K562 (cell line): ENCODE measurements at regions not wholly inside any gene's neighbourhood (a gene's known extent, or its start where the extent isn't known, plus 50 kb on each side); places are given as distances from the start of the nearest gene placed in this dataset.

ENCODE experiments used
- ATAC-seq: fragments of 200-7000 bp; cut with Tn5 transposase; 3 replicates; pipeline ENCODE4 v1.9.1; 2020; ENCODE audit warnings: moderate library complexity
- BruUV-seq: library from RNA; stranded (reverse); fragments of 400-500 nt; replicated peaks from 2 replicates; lab custom pipeline; 2021; lab: Mats Ljungman, UMichigan
- CTCF ChIA-PET: fragments of 300-600 bp; formaldehyde crosslinking; extraction: SDS; loops from one replicate; lab custom pipeline; 2021; ENCODE audit warnings: low intra/inter-chr PET ratio; lab: Yijun Ruan, JAX
- POLR2A ChIA-PET: fragments of 300-600, 350-650 bp; sonication (Branson Sonifier 250); formaldehyde crosslinking; extraction: SDS; loops from one replicate; lab custom pipeline; 2021; ENCODE audit warnings: antibody characterized with exemption, inconsistent platforms; lab: Yijun Ruan, JAX
- DNase-seq, 4 experiments: peaks; one replicate each; pipeline versions ENCODE4 v3.0.0 to v3.0.0-alpha.2; 2011 to 2018; ENCODE audit warnings: low spot score in 3 of 4, mixed read lengths in 3 of 4; ENCODE audit errors: extremely low read depth in 1 of 4
- FAIRE-seq: peaks from 2 replicates; lab custom pipeline; 2011; peaks lifted over from hg19 to GRCh38; lab: Jason Lieb, UNC
- H2AFZ ChIP-seq: 2 replicates; pipeline ENCODE4 v1.6.0; 2011; ENCODE audit warnings: low read depth, low read length, control low read depth, inconsistent platforms
- H3K27ac ChIP-seq: fragments of 200-600 bp; 3 replicates; pipeline ENCODE4 v1.8.0; 2011; ENCODE audit warnings: low read depth, mild to moderate bottlenecking, control low read depth, inconsistent platforms, low read length, moderate library complexity, mixed read lengths; ENCODE audit errors: extremely low read depth
- H3K27me3 ChIP-seq, 2 experiments: fragments of 300-600 bp in 1 of 2; 2 replicates in 1 of 2; 3 replicates in 1 of 2; pipeline versions ENCODE4 v1.6.0 to v1.8.0; 2011; ENCODE audit warnings: inconsistent platforms in 2 of 2, low read length in 2 of 2, mild to moderate bottlenecking in 1 of 2, mixed read lengths in 1 of 2, moderate library complexity in 1 of 2; ENCODE audit not compliant: control insufficient read depth in 2 of 2, insufficient read depth in 2 of 2
- H3K36me3 ChIP-seq: fragments of 300-600 bp; 3 replicates; pipeline ENCODE4 v1.8.0; 2011; ENCODE audit warnings: mild to moderate bottlenecking, low read length, inconsistent platforms; ENCODE audit not compliant: control insufficient read depth, insufficient read depth
- H3K4me1 ChIP-seq, 2 experiments: fragments of 200-600 bp in 1 of 2; replicated peaks in 1 of 2; 2 replicates in 1 of 2; 3 replicates in 1 of 2; pipeline versions ENCODE4 v1.5.1 to v1.8.0; 2011; ENCODE audit warnings: inconsistent platforms in 2 of 2, low read length in 2 of 2, mild to moderate bottlenecking in 1 of 2, mixed read lengths in 1 of 2, moderate library complexity in 1 of 2; ENCODE audit not compliant: control insufficient read depth in 2 of 2, insufficient read depth in 2 of 2
- H3K4me2 ChIP-seq: 2 replicates; pipeline ENCODE4 v1.6.1; 2011; ENCODE audit warnings: low read length, control low read depth, inconsistent platforms, mixed read lengths; ENCODE audit not compliant: insufficient read depth
- H3K4me3 ChIP-seq: fragments of 200-600 bp; sonication (generic), shearing (Covaris generic); 2 replicates; pipeline ENCODE4 v1.5.1; 2016; ENCODE audit warnings: control low read depth, inconsistent platforms
- H3K79me2 ChIP-seq: fragments of 200-600 bp; 3 replicates; pipeline ENCODE4 v1.8.0; 2011; ENCODE audit warnings: low read length, inconsistent platforms; ENCODE audit not compliant: control insufficient read depth, insufficient read depth
- H3K9ac ChIP-seq, 2 experiments: 2 replicates each; pipeline versions ENCODE4 v1.6.0 to v1.6.1; 2011; ENCODE audit warnings: low read depth in 2 of 2, low read length in 2 of 2, control low read depth in 1 of 2, inconsistent platforms in 1 of 2, mild to moderate bottlenecking in 1 of 2, mixed read lengths in 1 of 2; ENCODE audit not compliant: insufficient read depth in 1 of 2
- H3K9me1 ChIP-seq: one replicate; pipeline ENCODE4 v1.6.0; 2011; ENCODE audit warnings: inconsistent platforms, mild to moderate bottlenecking, low read length, moderate library complexity; ENCODE audit not compliant: control insufficient read depth, insufficient read depth
- H3K9me3 ChIP-seq: replicated peaks from 2 replicates; pipeline ENCODE4 v1.5.1; 2011; ENCODE audit warnings: low read depth, low read length, inconsistent platforms; ENCODE audit not compliant: control insufficient read depth, insufficient read depth
- H4K20me1 ChIP-seq: replicated peaks from 2 replicates; pipeline ENCODE4 v1.6.1; 2011; ENCODE audit warnings: low read length, inconsistent platforms, mixed read lengths; ENCODE audit not compliant: control insufficient read depth, insufficient read depth
- DPF2 ChIP-seq: fragments of 450-650 bp; IDR thresholded peaks from 2 replicates; pipeline ENCODE4 v1.6.1; 2016
- IRF2 ChIP-seq: sonication (generic); formaldehyde crosslinking; IDR thresholded peaks from 2 replicates; pipeline ENCODE4 v1.8.1; 2022; ENCODE audit warnings: mild to moderate bottlenecking, missing genetic modification reagents
- MAFG ChIP-seq: fragments of 450-650 bp; conservative IDR thresholded peaks from 2 replicates; pipeline ENCODE4 v1.6.1; 2016; ENCODE audit warnings: missing genetic modification characterization, missing compliant biosample characterization
- MTF1 ChIP-seq: fragments of 250-450 bp; sonication (Bioruptor Pico); IDR thresholded peaks from 2 replicates; pipeline ENCODE4 v1.9.0; 2021; ENCODE audit warnings: moderate library complexity, mild to moderate bottlenecking, inconsistent platforms, borderline replicate concordance
- RUNX1 ChIP-seq: sonication (generic); IDR thresholded peaks from 2 replicates; pipeline ENCODE4 v1.6.1; 2016; ENCODE audit warnings: antibody characterized with exemption, low read depth
- WGBS: fragments of 100-300 bp; shearing (Covaris generic); methylation state at CpG from one replicate; pipeline ENCODE4 v1.1.6; 2016; ENCODE audit warnings: low coverage, mixed read lengths; ENCODE audit not compliant: insufficient coverage; ENCODE audit errors: missing lambda C conversion rate; 5-methylcytosine and 5-hydroxymethylcytosine counted together
- in situ Hi-C: fragments of 300-500 bp; cut with MboI; formaldehyde crosslinking; loops from 4 replicates; pipeline ENCODE4 v1.15.0; 2018; ENCODE audit warnings: inconsistent platforms, mixed read lengths
- intact Hi-C: fragments of 100-400 bp; cut with micrococcal nuclease; formaldehyde crosslinking; loops from 2 replicates; pipeline ENCODE4 v1.14.2; 2022
- TF ChIP-seq, protein P1 (sequence below): sonication (generic); IDR thresholded peaks from 2 replicates; pipeline ENCODE4 v1.6.1; 2016
- TF ChIP-seq, protein P2 (sequence below): fragments of 250-450 bp; sonication (Bioruptor Pico); IDR thresholded peaks from 2 replicates; pipeline ENCODE4 v1.4.0; 2020; ENCODE audit warnings: mild to moderate bottlenecking

DNA sequence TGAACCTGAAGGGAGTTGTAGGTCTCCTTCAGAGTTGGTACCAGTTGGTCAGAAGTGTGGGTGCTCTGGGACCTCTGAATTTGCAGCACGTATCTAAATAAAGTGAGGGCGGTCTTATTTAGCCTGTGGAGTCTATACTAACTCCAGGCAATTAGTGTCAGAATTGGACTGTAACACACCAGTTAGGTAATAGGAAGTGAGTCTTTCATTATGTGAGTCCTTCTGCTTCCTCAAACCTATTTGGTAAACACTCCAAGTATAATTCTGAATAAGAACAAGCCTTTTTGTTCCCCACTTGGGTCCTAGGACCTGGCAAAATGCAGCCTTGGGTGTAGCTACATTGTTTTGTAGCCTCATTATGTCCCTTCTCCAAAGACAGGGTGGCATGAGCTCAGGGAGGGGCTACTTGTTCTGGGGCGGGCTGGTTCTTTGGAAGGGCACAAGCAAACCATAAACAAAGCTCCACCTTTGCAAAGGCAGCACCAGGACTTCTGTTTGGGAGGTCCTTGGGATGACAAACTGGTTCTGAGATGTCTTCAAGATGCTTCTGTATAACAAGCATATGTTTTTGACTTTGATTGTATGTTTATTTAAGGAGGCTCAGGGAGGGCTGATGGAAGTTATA, 418.0 kb downstream of the ZNF536 start:
- Histone ChIP-seq H3K4me1 (no peaks in the 10 kb centered on the region), H3K27me3 (no peaks in the 10 kb centered on the region; a peak in 1 of 5 replicates), H2AFZ (no peak overlapping the region), H3K27ac (no peak overlapping the region), H3K4me2 (no peak overlapping the region), H3K9ac (no peak overlapping the region), H3K79me2 (no peaks in the 10 kb centered on the region), H3K4me3 (no peak overlapping the region), H3K36me3 (no peaks in the 10 kb centered on the region), H3K9me3 (no peaks in the 10 kb centered on the region), H4K20me1 (no peaks in the 10 kb centered on the region), H3K9me1 (no peaks in the 10 kb centered on the region)
- 0% methylated on average over 3 of the region's 3 CpGs for WGBS
- in situ Hi-C loops, result no loop called here
- DNase-seq, result no peak
- FAIRE-seq, result no peak
- ChIA-PET CTCF (no interaction called here), POLR2A (no interaction called here)
- TF ChIP-seq, protein P1, sequence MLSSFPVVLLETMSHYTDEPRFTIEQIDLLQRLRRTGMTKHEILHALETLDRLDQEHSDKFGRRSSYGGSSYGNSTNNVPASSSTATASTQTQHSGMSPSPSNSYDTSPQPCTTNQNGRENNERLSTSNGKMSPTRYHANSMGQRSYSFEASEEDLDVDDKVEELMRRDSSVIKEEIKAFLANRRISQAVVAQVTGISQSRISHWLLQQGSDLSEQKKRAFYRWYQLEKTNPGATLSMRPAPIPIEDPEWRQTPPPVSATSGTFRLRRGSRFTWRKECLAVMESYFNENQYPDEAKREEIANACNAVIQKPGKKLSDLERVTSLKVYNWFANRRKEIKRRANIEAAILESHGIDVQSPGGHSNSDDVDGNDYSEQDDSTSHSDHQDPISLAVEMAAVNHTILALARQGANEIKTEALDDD, result no peak
- TF ChIP-seq, protein P2, sequence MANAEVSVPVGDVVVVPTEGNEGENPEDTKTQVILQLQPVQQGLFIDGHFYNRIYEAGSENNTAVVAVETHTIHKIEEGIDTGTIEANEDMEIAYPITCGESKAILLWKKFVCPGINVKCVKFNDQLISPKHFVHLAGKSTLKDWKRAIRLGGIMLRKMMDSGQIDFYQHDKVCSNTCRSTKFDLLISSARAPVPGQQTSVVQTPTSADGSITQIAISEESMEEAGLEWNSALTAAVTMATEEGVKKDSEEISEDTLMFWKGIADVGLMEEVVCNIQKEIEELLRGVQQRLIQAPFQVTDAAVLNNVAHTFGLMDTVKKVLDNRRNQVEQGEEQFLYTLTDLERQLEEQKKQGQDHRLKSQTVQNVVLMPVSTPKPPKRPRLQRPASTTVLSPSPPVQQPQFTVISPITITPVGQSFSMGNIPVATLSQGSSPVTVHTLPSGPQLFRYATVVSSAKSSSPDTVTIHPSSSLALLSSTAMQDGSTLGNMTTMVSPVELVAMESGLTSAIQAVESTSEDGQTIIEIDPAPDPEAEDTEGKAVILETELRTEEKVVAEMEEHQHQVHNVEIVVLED (CRISPR knock-in tag), result no peak
- TF ChIP-seq RUNX1 (no peak), IRF2 (CRISPR knock-in tag) (no peak), MTF1 (CRISPR knock-in tag) (no peak), MAFG (no peak), DPF2 (no peak)
- BruUV-seq, result no TSS peak
- intact Hi-C loops, result no loop called here
- ATAC-seq, result no peak
